ENCODE measurements at regions not wholly inside any gene's neighbourhood (a gene's known extent, or its start where the extent isn't known, plus 50 kb on each side); places are given as distances from the start of the nearest gene placed in this dataset.
"Not testable (repeated sequence)": the region's sequence is repeated elsewhere in the genome, so short reads cannot be mapped to it uniquely, and the experiment has no call there.

DNA sequence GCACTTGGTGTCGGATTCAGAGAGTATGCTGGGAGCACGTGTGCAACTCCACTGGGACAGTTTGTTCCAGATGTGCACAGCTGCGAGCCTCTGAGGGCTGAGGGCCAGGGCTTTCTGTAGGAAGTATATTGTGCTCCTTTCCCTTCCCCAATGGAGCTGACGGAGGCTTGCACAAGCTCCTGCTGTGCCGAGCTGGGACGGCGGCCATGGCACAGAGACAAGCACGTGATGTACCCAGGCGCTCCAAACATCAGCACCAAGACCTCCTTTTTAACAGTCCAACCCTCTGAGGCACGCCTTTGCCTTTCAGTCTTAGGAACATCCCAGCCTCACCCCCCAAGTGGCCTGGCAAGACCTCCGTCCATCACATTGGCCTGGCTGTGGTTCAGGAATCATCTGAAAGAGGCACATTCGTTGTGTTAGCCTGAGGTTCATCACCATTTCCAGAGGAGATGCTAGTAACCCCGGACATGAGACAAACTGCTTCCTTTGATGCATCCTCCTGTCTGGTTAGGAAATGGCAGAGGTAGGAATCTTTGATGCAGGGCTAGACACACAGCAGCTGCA lies 339.2 kb upstream of the KAZN start:
- DNase-seq (ENCODE audit: low spot score): peak; percentile 80

DNA sequence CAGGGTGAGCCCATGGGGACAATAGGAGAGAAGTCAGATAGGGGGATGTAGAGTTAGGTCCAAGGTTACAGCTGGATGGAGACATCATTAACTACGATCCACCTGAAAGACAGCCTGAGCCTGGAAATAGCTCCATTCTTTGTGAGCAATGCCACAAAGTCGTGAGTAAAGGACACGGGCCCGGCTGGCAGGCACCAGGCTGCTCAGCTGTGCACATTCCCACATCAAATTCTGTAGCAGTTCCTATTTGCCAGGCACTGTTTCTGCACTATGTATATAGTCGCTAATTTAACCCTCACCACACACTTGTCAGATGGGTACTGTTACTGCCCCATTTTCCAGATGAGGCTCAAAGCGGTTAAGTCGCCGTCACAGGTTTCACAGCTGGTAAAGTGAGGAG lies 338.0 kb upstream of the KAZN start:
- DNase-seq (ENCODE audit: low spot score): no peak

DNA sequence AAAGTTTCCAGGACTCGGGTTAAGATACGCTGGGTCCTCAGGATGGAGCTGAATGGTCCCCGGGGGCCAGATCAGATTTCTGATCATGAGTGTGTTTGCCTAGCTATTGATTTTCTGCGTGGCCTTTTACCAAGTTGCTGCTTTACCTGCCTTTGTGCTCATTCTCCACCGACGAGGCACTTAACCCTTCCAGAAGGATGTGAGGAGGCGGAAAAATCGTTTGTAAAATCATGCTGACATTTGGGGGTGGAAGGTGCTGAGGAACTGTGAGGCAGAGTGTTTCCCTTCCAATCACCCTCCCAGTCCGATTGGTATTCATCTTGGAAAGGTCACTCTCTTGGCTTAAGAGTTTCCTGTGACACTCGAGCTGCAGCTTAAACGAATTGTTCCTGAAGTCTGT lies 337.1 kb upstream of the KAZN start:
- DNase-seq (ENCODE audit: low spot score): no peak

DNA sequence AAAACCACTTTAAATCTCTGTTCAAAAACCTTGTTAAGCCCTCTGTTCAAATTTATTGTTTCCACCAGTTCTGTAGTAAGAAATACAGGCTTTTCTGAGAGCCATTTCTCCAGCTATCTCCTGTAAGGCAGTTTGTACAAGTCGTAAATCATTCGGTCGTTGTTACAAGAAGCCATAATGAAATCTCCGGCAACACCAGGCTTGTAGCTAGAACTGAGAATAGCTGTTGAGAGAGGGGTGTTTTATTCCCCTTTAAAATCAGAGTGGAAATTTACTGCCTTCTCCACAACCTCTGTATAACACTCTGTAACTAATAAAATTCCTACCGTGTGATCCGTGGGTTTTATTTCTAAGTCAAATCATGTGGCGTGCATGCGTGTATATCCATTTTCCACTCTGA lies 335.8 kb upstream of the KAZN start:
- DNase-seq (ENCODE audit: low spot score): no peak

DNA sequence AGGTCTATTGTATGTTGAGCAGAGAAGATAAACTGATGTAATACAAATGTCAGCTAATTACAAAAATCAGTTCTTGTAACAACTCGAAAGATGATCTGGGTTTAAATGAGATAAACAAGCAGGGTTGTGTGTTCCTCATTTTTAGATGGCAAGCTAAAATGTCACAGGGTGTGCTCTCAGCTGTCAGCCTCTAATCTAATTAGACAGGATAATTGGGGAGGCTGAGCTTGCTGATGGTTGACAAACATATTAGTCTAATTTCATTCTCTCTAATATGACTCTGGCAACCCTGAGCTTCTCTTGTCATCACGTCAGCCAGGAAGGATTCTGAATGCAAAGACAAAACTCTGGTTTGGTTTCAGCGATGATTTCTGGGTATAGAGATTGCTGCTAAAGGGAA lies 335.3 kb upstream of the KAZN start:
- no peak for DNase-seq (ENCODE audit: low spot score)

DNA sequence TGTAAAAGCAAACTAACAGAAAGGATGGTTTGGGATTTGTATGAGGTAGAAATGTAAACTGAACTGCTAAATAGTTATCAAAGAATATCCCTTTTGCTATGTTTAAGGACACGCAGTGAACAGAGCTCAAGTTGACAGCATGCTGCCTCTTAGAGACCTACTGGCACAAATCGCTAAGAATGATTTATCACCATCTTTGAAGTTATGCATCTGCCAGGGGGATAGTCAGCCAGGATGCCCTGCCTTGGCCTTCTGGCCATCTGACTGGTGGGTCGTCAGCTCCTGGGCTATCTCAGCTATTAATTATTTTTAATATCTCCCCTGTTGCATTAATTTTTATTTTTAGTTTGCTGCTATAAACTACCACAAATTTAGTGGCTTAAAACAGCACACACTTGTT lies 334.8 kb upstream of the KAZN start:
- no peak for DNase-seq (ENCODE audit: low spot score)

DNA sequence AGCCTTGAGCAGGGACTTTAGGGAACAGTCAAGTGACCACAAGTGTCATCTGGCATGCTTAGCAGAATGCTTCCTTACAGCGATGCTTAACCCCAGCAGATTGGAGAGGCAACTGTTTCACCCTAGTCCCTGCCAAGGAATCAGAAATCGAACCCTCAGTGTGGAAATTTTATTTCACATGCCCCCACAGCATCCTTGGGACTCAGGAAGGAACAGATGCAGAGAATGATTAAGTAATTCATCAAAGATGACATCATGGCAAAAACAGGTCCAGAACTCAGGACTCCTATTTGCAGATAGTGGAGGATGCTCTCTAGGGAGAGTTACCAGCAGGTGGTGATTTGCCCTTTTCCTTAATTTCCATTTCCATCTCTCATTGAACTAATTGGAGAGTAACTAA lies 333.0 kb upstream of the KAZN start:
- DNase-seq (ENCODE audit: low spot score): no peak

DNA sequence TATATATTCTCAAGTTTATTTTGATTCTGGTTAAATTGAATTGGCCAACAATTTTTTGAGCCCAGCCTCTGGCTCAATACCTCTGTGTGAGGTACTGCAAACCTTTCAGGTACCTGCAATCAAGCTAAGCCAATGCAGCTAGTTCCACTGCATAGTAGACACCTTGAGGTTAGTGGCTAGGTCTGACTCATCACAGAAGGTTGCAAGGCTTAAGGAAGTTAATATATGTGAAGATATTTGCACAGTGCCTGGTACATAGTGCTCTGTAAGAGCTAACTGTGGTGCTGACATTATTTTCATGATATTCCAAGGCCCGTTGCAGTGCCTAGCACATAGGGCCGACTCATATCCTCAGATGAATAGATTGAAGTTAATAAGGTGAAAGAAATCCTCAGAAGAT lies 330.5 kb upstream of the KAZN start:
- no peak for DNase-seq (ENCODE audit: low spot score)

DNA sequence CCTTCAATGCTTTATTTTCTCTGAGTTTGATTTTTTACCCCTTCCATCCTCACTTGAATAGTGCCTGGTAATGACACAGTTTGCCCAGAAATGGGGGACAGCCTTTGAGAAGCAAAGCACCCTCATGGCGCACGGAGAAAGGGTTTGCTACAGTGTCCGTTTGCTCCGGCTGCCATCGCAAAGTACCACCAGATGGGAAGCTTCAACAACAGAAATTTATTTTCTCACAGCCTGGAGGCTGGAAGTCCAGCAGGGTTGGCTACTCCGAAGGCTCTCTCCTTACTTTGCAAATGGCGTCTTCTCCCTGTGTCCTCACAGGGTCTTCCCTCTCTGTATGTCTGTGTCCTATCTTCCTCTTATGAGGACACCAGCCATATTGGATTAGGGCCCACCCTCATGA lies 327.7 kb upstream of the KAZN start:
- no peak for DNase-seq (ENCODE audit: low spot score)

DNA sequence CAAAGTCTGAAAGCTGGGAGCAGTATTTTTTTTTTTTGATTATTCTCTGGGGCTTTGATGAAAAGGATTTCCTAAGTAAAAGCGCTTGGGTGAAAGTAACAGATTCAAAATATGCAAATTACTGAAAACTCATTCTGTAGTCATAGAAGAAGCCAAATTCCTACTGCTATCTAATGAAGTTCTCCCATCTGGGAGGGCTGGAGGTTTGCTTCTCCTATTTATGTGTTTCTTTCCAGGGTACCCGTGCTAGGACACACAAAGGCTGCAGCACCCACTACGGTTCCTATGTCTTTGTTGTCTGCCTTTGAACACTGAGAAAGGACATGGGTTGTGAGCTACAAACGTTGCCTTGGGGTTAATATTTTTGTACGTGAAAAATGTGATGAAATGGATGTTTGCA lies 324.7 kb upstream of the KAZN start:
- no peak for DNase-seq (ENCODE audit: low spot score)

DNA sequence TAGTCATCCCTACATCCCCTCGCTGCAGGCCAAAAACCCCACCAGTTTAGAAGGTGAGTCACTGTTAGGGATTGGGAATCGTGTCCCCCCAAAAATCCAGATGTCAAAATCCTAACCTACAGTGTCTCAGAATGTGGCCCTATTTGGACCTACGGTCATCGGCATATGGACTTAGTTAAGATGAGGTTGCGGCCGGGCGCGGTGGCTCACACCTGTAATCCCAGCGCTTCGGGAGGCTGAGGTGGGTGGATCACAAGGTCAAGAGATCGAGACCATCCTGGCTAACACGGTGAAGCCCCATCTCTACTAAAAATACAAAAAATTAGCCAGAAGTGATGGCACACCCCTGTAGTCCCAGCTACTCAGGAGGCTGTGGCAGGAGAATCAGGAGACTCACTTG lies 318.6 kb upstream of the KAZN start:
- not testable (repeated sequence) for DNase-seq (ENCODE audit: low spot score)

DNA sequence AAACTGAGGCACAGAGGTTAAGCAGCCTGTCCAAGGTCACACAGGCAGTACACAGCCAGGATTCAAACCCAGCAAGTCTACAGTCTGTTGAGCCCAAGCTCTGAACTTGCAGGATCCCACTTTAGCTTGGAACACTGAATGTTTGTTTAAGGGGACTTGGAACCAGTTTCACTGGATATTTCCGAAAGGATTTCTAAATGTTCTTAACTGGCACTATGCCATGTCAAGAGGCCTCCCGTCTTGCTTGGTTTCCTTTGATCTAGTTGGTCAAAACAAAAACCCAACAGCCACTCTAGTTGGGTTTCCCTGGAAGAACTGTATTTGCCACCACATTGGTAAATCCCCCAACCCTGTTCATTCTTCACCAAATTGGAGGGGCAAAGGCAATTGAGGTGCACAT lies 317.6 kb upstream of the KAZN start:
- no peak for DNase-seq (ENCODE audit: low spot score)

DNA sequence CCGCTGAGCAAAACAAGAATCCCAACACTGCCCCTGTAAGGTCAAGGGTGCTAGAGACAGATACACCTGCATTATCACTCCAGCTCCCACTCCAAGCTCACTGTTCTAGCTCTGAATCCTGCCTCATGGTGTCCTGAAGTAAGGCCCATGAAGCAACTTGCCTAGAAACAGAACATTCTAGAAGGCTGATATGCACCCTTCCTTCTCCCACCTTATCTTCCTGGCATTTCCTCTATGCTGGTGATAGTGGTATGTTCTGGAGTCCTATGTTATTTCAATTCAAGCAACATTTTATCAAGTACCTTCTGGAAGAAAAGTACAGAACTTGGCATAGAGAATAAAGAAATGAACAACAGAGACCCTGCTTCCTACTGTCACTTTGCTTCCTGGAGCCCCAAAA lies 317.1 kb upstream of the KAZN start:
- DNase-seq (ENCODE audit: low spot score): no peak

DNA sequence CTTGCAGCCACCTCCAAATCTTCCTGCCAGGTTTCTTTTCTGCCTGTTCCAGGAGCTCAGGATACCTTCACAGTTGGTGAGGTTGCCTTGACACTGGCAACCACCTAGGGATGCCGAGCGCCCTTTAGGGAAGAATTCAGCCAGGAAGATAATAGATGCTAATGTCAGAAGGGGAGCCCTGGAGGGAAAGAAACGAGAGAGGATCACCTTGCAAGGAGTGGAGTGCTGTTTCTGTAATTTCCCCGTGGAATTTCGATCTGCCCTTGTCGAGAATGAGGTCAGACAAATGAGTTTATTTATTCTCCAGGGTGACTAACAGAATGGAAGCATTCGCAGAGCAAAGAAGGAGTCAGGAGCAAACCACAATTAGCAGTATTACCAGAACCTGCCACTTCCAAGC lies 315.8 kb upstream of the KAZN start:
- DNase-seq (ENCODE audit: low spot score): no peak

DNA sequence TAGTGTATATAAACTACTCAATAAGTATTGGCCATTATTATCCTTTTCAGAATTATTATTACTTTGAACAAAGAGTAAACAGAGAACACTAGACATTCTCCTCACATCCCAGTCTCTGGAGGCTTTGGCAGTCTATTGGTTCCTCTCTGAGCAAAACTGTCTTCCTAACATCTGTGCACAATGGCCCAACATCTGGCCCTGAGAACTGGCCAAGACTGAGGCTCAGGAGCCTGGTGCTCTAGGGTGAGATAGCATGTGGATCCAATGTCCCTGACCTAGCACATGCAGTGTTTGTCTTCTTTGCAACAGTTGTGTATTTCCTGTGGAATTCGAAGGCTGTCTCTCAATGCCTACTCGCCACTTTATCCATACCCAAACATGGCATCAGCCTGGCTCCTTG lies 313.2 kb upstream of the KAZN start:
- no peak for DNase-seq (ENCODE audit: low spot score)

DNA sequence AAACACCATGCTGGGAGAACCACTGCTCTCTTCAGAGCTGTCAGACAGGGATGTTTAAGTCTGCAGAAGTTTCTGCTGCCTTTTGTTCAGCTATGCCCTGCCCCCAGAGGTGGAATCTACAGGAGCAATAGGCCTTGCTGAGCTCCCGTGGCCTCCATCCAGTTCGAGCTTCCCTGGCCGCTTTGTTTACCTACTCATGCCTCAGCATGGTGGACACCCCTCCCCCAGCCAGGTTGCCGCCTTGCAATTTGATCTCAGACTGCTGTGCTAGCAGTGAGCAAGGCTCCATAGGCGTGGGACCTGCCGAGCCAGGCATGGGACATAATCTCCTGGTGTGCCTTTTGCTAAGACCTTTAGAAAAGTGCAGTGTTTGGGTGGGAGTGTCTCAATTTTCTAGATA lies 307.3 kb upstream of the KAZN start:
- peak; percentile 64 for DNase-seq (ENCODE audit: low spot score)

DNA sequence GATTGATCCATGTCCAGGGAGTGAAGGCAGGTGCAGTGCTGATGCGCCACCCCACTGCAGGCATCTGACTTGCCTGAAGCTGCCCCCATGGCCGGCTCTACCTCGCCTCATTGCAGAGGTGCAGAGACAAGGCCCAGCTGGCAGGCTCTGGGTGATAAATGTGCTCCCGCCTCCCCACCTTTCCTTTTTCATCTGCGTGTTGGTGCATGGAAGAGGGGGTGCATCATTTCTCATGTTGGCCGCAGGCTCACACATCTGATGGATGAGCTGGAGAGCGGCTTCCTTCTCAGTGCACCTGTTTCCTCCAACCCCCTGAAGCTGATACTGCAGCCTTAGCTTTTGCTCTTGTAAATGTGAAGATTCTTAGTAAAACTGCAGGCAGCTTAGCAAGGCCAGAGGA lies 306.0 kb upstream of the KAZN start:
- no peak for DNase-seq (ENCODE audit: low spot score)

DNA sequence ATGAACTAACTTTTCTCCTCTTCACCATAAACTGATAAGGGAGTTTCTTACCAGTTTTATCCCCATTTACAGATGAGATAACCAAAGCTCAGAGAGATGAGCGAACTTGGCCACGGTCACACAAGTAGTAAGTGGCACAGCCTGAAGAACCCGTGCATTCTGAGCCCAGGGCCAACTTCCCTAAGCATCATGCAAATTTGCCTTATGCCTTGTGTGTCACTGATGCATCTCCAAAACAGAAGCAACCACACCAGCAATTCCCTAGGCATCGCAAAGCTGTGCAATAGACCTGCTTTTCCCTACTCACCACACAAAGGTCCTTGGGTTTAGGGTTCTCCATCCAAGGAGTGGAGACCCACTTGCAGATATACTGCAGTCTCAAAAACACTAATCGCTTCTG lies 304.5 kb upstream of the KAZN start:
- DNase-seq (ENCODE audit: low spot score): no peak

DNA sequence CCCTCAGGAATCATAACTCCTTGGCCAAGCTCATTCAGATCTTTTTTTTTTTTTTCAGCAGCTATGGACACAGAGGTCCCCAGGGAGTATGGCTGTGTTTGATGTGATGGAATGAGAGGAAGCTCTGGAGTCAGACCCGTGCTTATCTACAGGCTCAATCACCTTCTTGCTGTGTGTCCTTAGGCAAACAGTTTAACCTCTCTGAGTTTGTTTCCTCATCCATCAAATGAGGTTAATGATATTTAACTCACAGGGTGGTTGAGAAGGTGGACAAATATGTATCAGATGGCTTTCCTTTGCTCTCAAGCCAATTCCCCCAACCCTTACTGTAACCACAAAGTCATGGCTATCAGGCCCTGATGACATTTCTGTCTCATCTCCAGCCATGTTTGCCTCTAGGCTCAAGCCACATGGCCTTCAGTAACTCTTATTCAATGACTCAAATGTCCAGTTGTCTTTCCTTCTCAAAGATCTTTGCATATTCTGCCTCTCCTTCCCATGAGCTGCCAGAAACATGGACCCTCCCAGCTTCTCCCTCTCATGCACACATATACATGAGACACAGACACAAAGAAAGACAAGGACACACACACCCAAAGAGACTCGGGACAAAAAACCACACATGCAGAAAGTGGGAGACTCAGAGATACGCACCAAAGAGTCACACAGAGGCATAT lies 303.5 kb upstream of the KAZN start:
- no peak for DNase-seq (ENCODE audit: low spot score)

DNA sequence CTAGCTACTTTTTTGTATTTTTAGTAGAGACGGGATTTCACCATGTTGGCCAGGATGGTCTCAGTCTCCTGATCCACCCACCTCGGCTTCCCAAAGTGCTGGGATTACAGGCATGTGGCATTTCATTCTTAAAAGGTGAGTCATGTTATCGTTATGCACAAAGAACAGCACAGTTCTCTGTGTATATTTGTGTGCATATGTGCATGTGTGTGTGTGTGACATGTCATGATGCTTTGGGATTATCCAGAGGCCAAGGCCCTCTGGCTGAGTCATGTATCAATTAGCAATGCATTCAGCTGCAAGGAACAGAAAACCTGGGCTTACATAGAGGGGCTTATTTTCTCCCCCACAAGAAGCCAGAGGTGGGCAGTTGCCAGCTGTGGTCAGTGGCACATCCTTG lies 301.7 kb upstream of the KAZN start:
- DNase-seq (ENCODE audit: low spot score): no peak

DNA sequence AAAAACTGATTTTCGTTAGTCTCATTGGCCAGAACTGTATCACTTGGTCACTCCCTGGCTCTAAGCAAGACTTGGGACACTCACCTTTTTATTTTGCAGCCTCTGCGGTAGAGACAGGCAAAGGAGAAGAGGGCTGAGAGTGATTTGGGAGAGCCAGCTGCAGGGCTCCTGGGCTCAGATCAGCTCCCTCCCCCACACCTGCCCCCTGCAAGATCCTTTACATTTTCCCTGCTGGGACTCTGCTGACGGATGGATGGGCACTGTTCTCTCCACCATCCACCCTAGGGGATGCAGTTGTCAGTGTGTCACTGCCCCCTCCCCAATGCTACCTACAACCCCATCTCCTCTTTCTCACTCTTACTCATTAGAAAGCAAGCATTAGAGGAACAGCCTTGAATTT lies 301.1 kb upstream of the KAZN start:
- no peak for DNase-seq (ENCODE audit: low spot score)

DNA sequence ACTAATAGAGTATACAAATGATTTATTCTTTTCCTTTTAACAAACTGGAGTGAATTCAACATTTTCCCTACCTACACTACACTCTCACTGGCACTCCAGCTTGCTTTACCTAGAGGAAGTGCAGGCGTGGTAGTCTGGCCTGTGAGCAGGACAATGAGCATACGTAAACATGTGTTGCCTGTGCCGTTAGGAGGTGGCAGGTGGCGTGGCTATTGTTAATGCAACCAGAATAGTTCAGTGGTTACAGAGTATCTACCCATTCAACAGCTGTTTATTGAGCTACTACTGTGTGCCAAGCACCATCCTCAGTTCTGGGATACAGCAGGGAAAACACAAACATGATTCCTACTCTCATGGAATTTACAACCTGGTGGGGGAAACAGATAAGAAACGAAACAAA lies 299.7 kb upstream of the KAZN start:
- no peak for DNase-seq (ENCODE audit: low spot score)

DNA sequence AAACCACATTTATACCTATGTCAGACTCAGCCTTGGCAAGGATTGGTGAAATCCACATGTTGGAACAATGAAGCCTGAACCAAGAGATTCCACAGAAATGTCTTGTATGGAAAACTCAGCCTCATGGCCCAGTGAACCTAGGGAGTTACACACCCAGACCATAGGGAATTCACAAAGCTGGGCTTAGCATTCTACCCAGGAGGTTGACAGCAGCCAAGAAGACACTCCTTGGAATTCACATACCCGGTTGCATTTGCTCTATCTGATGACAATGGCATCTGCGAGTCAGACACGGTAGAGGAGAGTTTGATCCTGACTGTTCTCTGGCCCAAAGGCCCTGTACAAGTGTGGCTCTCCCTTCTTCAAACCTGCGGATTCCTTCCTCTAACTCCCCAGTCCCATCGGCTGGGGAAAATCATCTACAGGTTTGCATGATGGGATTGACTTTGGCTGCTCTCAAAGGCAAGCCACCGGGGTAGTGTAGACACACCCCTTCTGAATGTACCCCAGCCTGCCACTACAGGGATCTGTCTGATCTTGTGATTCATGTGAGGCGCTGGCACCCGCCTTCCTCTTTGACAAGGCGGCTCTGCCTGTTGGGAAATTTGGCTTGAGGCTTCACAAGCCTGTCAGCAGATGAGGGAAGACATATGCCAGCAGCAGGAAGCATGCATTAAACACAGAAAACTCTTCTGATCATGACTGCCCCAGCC lies 297.3 kb upstream of the KAZN start:
- peak; percentile 48 for DNase-seq (ENCODE audit: low spot score)

DNA sequence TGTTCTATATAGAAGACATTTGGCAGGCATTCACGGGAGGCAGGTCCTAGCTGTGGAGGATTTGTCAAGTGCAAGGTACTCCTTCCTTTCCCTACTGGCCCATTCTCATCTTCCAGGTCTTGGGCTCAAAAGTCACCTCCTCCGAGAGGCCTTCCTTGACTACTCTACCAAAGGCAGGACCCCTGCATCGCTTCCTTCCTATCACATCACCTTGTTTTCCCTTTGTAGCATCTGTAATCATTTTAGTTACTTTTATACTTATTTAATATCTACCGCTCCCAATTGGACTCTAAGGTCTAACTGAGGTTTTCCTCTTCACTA lies 296.8 kb upstream of the KAZN start:
- no peak for DNase-seq (ENCODE audit: low spot score)

Measured in ureter (tissue), 1 donor.